ENCODE measurements at regions not wholly inside any gene's neighbourhood (a gene's known extent, or its start where the extent isn't known, plus 50 kb on each side); places are given as distances from the start of the nearest gene placed in this dataset.

GRCh38 chr13:64069892-64070291 lies 2654.2 kb upstream of the PCDH20 start:
- CTCF ChIA-PET = no interaction called here
- Histone ChIP-seq H3K36me3 (ENCODE audit: control insufficient read depth in 1 of 2, insufficient read depth in 2 of 2, low read length in 2 of 2) (no peaks in the 10 kb centered on the region), H3K27me3 (ENCODE audit: insufficient read depth, low read length) (no peaks in the 10 kb centered on the region), H2AFZ (ENCODE audit: low read depth, low read length, poor library complexity, severe bottlenecking) (no peak overlapping the region), H3K4me2 (ENCODE audit: low read length) (no peak overlapping the region), H3K9me3 (ENCODE audit: control insufficient read depth in 1 of 2, insufficient read depth in 1 of 2, low read depth in 1 of 2, low read length in 2 of 2) (no peaks in the 10 kb centered on the region), H3K27ac (ENCODE audit: low read depth, low read length) (no peak overlapping the region), H3K79me2 (ENCODE audit: insufficient read depth, low read length) (no peaks in the 10 kb centered on the region), H3K9me2 (ENCODE audit: insufficient read depth) (no peaks in the 10 kb centered on the region), H4K20me1 (ENCODE audit: insufficient read depth) (no peaks in the 10 kb centered on the region), H3K9ac (ENCODE audit: low read length) (no peak overlapping the region), H3K4me1 (ENCODE audit: control insufficient read depth in 1 of 2, insufficient read depth in 2 of 2, low read length in 2 of 2) (no peaks in the 10 kb centered on the region), H3K4me3 (replicated peaks in 1 of 2; ENCODE audit: low read depth in 1 of 2, low read length in 2 of 2) (no peak overlapping the region)
- POLR2A ChIA-PET = no interaction called here
- no TSS peak for BruUV-seq (replicated peaks)
- DNase-seq (ENCODE audit: low read depth, low spot score) (no peak), ATAC-seq (no peak)
- TF ChIP-seq ELF1 (IDR thresholded peaks at IDR 0.05; ENCODE audit: borderline replicate concordance, low read depth) (no peak), SIN3A (IDR thresholded peaks at IDR 0.05; ENCODE audit: low read depth) (no peak), CBX3 (IDR thresholded peaks at IDR 0.05; ENCODE audit: low read depth) (no peak), ZBTB33 (IDR thresholded peaks at IDR 0.05; ENCODE audit: extremely low read depth, insufficient replicate concordance, low read length) (no peak), REST (IDR thresholded peaks at IDR 0.05; ENCODE audit: low read depth) (no peak), FOSL1 (IDR thresholded peaks at IDR 0.05; ENCODE audit: low read depth) (no peak), MAX (IDR thresholded peaks at IDR 0.05) (no peak), POLR2A (IDR thresholded peaks at IDR 0.05; ENCODE audit: borderline replicate concordance, extremely low read depth, insufficient read depth, insufficient read length) (no peak), EZH2 (IDR thresholded peaks at IDR 0.05) (no peak), POLR2AphosphoS5 (IDR thresholded peaks at IDR 0.05; ENCODE audit: low read depth, low read length) (no peak), ATF3 (IDR thresholded peaks at IDR 0.05) (no peak), ZFX (IDR thresholded peaks at IDR 0.05) (no peak), YY1 (IDR thresholded peaks at IDR 0.05; ENCODE audit: extremely low read depth, insufficient replicate concordance, low read depth, low read length) (no peak), EGR1 (IDR thresholded peaks at IDR 0.05; ENCODE audit: low read depth) (no peak), TCF7L2 (IDR thresholded peaks at IDR 0.05; ENCODE audit: borderline replicate concordance, extremely low read depth, insufficient read depth, insufficient read length) (no peak), JUND (IDR thresholded peaks at IDR 0.05) (no peak), CTCF (IDR thresholded peaks at IDR 0.05 in 2 of 3, conservative IDR thresholded peaks at IDR 0.05 in 1 of 3; ENCODE audit: borderline replicate concordance in 1 of 3, insufficient read depth in 1 of 3, low read depth in 2 of 3, low read length in 2 of 3) (no peak), CEBPB (IDR thresholded peaks at IDR 0.05; ENCODE audit: low read depth) (no peak), EZH2phosphoT487 (IDR thresholded peaks at IDR 0.05; ENCODE audit: borderline replicate concordance) (no peak), RAD21 (IDR thresholded peaks at IDR 0.05; ENCODE audit: low read depth) (no peak)
- RAD21 ChIA-PET (ENCODE audit: low non-redundant PET in 1 of 2, low total read pairs in 2 of 2, uncharacterized antibody in 2 of 2, unreplicated experiment in 2 of 2) = no interaction called here
- intact Hi-C loops (cut with micrococcal nuclease) = no loop called here

Data from HCT116 (cell line).